ENCODE measurements at regions not wholly inside any gene's neighbourhood (a gene's known extent, or its start where the extent isn't known, plus 50 kb on each side); places are given as distances from the start of the nearest gene placed in this dataset.

GRCh38 chr17:34451313-34451712 lies 88.3 kb upstream of the CCL1 start:
- TF ChIP-seq SUZ12 (IDR thresholded peaks at IDR 0.05; ENCODE audit: extremely low read depth, insufficient read depth, insufficient read length) (no peak), YY1 (IDR thresholded peaks at IDR 0.05; ENCODE audit: insufficient read depth, insufficient read length) (no peak), ZNF274 (IDR thresholded peaks at IDR 0.05; ENCODE audit: low read depth, low read length) (no peak)

Data from NT2/D1 (cell line).